H1 (cell line): ENCODE measurements at regions not wholly inside any gene's neighbourhood (a gene's known extent, or its start where the extent isn't known, plus 50 kb on each side); places are given as distances from the start of the nearest gene placed in this dataset.

Source experiments
- CEBPB ChIP-seq: IDR thresholded peaks from 2 replicates; pipeline ENCODE4 v1.6.1; 2012; ENCODE audit warnings: low read depth, low read length
- EP300 ChIP-seq, 2 experiments: IDR thresholded peaks; 1 replicate in 1 of 2; 2 replicates in 1 of 2; pipeline ENCODE4 v1.6.1; 2011 to 2012; ENCODE audit warnings: low read depth in 2 of 2, low read length in 2 of 2, mild to moderate bottlenecking in 2 of 2, borderline replicate concordance in 1 of 2, inconsistent platforms in 1 of 2, moderate library complexity in 1 of 2
- HDAC2 ChIP-seq, 2 experiments: fragments of 300-600 bp in 1 of 2; sonication (generic) in 1 of 2; IDR thresholded peaks; 2 replicates each; pipeline ENCODE4 v1.6.1; 2011 to 2012; ENCODE audit warnings: low read depth in 2 of 2, low read length in 2 of 2, mild to moderate bottlenecking in 2 of 2, moderate library complexity in 2 of 2, borderline replicate concordance in 1 of 2, inconsistent platforms in 1 of 2
- HDAC6 ChIP-seq: IDR thresholded peaks from one replicate; pipeline ENCODE4 v1.7.1; 2012; ENCODE audit warnings: low read depth, mild to moderate bottlenecking, inconsistent platforms, low read length, moderate library complexity
- MAFK ChIP-seq: IDR thresholded peaks from 2 replicates; pipeline ENCODE4 v1.6.1; 2012; ENCODE audit warnings: low read depth, mild to moderate bottlenecking, improper control_type of control experiment, low read length
- PHF8 ChIP-seq: fragments of 200-600 bp; sonication (generic); conservative IDR thresholded peaks from 2 replicates; pipeline ENCODE4 v1.7.1; 2012; ENCODE audit warnings: low read depth, mild to moderate bottlenecking, inconsistent platforms, low read length, moderate library complexity
- POLR2A ChIP-seq, 2 experiments: IDR thresholded peaks; 1 replicate in 1 of 2; 2 replicates in 1 of 2; pipeline ENCODE4 v1.6.1; 2011; ENCODE audit warnings: low read depth in 2 of 2, low read length in 2 of 2, mild to moderate bottlenecking in 2 of 2; ENCODE audit errors: control extremely low read depth in 1 of 2
- RAD21 ChIP-seq, 2 experiments: IDR thresholded peaks in 1 of 2; conservative IDR thresholded peaks in 1 of 2; 2 replicates each; pipeline ENCODE4 v1.6.1; 2011; ENCODE audit warnings: low read depth in 2 of 2, low read length in 2 of 2, improper control_type of control experiment in 1 of 2, inconsistent platforms in 1 of 2, mild to moderate bottlenecking in 1 of 2, moderate library complexity in 1 of 2
- SIX5 ChIP-seq: IDR thresholded peaks from 2 replicates; pipeline ENCODE4 v1.6.1; 2011; ENCODE audit warnings: mild to moderate bottlenecking, low read depth, low read length
- SP2 ChIP-seq: IDR thresholded peaks from 2 replicates; pipeline ENCODE4 v1.6.1; 2012; ENCODE audit warnings: mild to moderate bottlenecking, low read length, inconsistent platforms
- TAF7 ChIP-seq: optimal IDR thresholded peaks from 2 replicates; pipeline ENCODE3; 2011; ENCODE audit warnings: low read depth, mild to moderate bottlenecking, inconsistent platforms, low read length, moderate library complexity, borderline replicate concordance
- TF ChIP-seq, protein P1 (sequence below), 3 experiments: IDR thresholded peaks; 1 replicate in 2 of 3; 2 replicates in 1 of 3; pipeline versions ENCODE4 v1.5.1 to v1.6.1; 2011; ENCODE audit warnings: low read length in 3 of 3, mild to moderate bottlenecking in 3 of 3, inconsistent platforms in 2 of 3, low read depth in 1 of 3, moderate library complexity in 1 of 3; ENCODE audit not compliant: insufficient read depth in 1 of 3; ENCODE audit errors: control extremely low read depth in 1 of 3

DNA sequence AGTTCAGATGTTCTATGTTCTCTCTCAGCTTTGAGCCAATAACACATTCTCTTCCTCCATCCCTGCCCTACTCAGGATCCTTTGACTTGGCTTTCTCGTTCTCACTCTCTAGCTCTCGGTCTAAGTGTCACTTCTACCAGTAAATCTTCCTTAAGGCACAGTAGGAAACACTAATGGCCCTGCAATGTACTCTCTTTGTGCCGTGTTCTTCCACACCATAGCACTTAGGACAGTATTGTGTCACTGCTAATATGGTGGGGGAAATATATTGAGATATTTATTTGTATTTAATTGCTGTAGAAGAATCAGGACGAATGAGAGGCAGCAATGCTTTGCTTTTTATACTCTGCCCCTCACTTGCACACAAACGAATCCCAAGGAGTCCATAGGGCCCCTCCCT lies 493.1 kb downstream of the SHISA9 start:
- TF ChIP-seq EP300 (IDR thresholded peaks at IDR 0.05; ENCODE audit: borderline replicate concordance in 1 of 2, low read depth in 2 of 2, low read length in 2 of 2), result no peak
- no peak for TF ChIP-seq POLR2A (IDR thresholded peaks at IDR 0.05; ENCODE audit: control extremely low read depth in 1 of 2, low read depth in 2 of 2, low read length in 2 of 2)
- TF ChIP-seq HDAC6, result no peak
- TF ChIP-seq MAFK, result no peak
- no peak for TF ChIP-seq HDAC2 (IDR thresholded peaks at IDR 0.05; ENCODE audit: borderline replicate concordance in 1 of 2, low read depth in 2 of 2, low read length in 2 of 2)
- no peak for TF ChIP-seq CEBPB
- TF ChIP-seq, protein P1, sequence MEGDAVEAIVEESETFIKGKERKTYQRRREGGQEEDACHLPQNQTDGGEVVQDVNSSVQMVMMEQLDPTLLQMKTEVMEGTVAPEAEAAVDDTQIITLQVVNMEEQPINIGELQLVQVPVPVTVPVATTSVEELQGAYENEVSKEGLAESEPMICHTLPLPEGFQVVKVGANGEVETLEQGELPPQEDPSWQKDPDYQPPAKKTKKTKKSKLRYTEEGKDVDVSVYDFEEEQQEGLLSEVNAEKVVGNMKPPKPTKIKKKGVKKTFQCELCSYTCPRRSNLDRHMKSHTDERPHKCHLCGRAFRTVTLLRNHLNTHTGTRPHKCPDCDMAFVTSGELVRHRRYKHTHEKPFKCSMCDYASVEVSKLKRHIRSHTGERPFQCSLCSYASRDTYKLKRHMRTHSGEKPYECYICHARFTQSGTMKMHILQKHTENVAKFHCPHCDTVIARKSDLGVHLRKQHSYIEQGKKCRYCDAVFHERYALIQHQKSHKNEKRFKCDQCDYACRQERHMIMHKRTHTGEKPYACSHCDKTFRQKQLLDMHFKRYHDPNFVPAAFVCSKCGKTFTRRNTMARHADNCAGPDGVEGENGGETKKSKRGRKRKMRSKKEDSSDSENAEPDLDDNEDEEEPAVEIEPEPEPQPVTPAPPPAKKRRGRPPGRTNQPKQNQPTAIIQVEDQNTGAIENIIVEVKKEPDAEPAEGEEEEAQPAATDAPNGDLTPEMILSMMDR (IDR thresholded peaks at IDR 0.05; ENCODE audit: control extremely low read depth in 1 of 3, insufficient read depth in 1 of 3, low read depth in 1 of 3, low read length in 3 of 3), result no peak
- TF ChIP-seq TAF7, result no peak
- no peak for TF ChIP-seq PHF8
- TF ChIP-seq RAD21 (IDR thresholded peaks at IDR 0.05 in 1 of 2, conservative IDR thresholded peaks at IDR 0.05 in 1 of 2; ENCODE audit: low read depth in 2 of 2, low read length in 2 of 2), result no peak
- no peak for TF ChIP-seq SP2
- no peak for TF ChIP-seq SIX5
